HEK293 (cell line): ENCODE measurements at regions not wholly inside any gene's neighbourhood (a gene's known extent, or its start where the extent isn't known, plus 50 kb on each side); places are given as distances from the start of the nearest gene placed in this dataset.

Experiments used
- GLI4 ChIP-seq: fragments of 450-650 bp; formaldehyde crosslinking; IDR thresholded peaks from 2 replicates; pipeline ENCODE4 v1.5.1; 2016; ENCODE audit warnings: missing biosample characterization, missing genetic modification characterization
- HOXD13 ChIP-seq: sonication (generic); formaldehyde crosslinking; IDR thresholded peaks from 2 replicates; pipeline ENCODE4 v1.8.0; 2022; ENCODE audit warnings: missing genetic modification reagents, borderline replicate concordance
- KLF7 ChIP-seq: fragments of 450-650 bp; formaldehyde crosslinking; IDR thresholded peaks from 2 replicates; pipeline ENCODE4 v1.5.1; 2016; ENCODE audit warnings: missing biosample characterization, missing genetic modification characterization, borderline replicate concordance
- MZF1 ChIP-seq: fragments of 450-650 bp; formaldehyde crosslinking; IDR thresholded peaks from 2 replicates; pipeline ENCODE4 v1.5.1; 2017; ENCODE audit warnings: missing biosample characterization, missing genetic modification characterization, borderline replicate concordance
- SCRT2 ChIP-seq: fragments of 450-650 bp; formaldehyde crosslinking; IDR thresholded peaks from 2 replicates; pipeline ENCODE4 v1.5.1; 2016; ENCODE audit warnings: missing biosample characterization, missing genetic modification characterization
- WT1 ChIP-seq: fragments of 450-650 bp; formaldehyde crosslinking; IDR thresholded peaks from 2 replicates; pipeline ENCODE4 v1.5.1; 2016; ENCODE audit warnings: missing biosample characterization, missing genetic modification characterization
- ZBTB10 ChIP-seq: fragments of 450-650 bp; formaldehyde crosslinking; IDR thresholded peaks from 2 replicates; pipeline ENCODE4 v1.5.1; 2016; ENCODE audit warnings: missing biosample characterization, missing genetic modification characterization
- ZBTB44 ChIP-seq: fragments of 450-650 bp; IDR thresholded peaks from 2 replicates; pipeline ENCODE4 v1.5.1; 2018; ENCODE audit warnings: missing biosample characterization, mild to moderate bottlenecking, missing genetic modification characterization
- ZBTB8A ChIP-seq: fragments of 450-650 bp; formaldehyde crosslinking; IDR thresholded peaks from 2 replicates; pipeline ENCODE4 v1.5.1; 2016; ENCODE audit warnings: missing biosample characterization, missing genetic modification characterization
- ZNF112 ChIP-seq: fragments of 450-650 bp; formaldehyde crosslinking; IDR thresholded peaks from 2 replicates; pipeline ENCODE4 v1.5.0; 2017; ENCODE audit warnings: missing biosample characterization, missing genetic modification characterization
- ZNF155 ChIP-seq: fragments of 450-650 bp; formaldehyde crosslinking; IDR thresholded peaks from 2 replicates; pipeline ENCODE4 v1.5.1; 2016; ENCODE audit warnings: missing biosample characterization, missing genetic modification characterization
- ZNF157 ChIP-seq: fragments of 450-650 bp; formaldehyde crosslinking; IDR thresholded peaks from 2 replicates; pipeline ENCODE4 v1.5.1; 2016; ENCODE audit warnings: missing biosample characterization, missing genetic modification characterization
- ZNF266 ChIP-seq: fragments of 450-650 bp; formaldehyde crosslinking; IDR thresholded peaks from 2 replicates; pipeline ENCODE4 v1.5.1; 2016; ENCODE audit warnings: missing biosample characterization, missing genetic modification characterization, low read depth
- ZNF274 ChIP-seq, 2 experiments: fragments of 200-500 bp in 1 of 2; fragments of 450-650 bp in 1 of 2; sonication (Bioruptor generic) in 1 of 2; formaldehyde crosslinking in 1 of 2; IDR thresholded peaks; 2 replicates each; pipeline versions ENCODE4 v1.5.1 to v1.6.1; 2014 to 2016; ENCODE audit warnings: borderline replicate concordance in 1 of 2, inconsistent platforms in 1 of 2, low read length in 1 of 2, missing biosample characterization in 1 of 2, missing genetic modification characterization in 1 of 2
- ZNF350 ChIP-seq: fragments of 450-650 bp; formaldehyde crosslinking; IDR thresholded peaks from 2 replicates; pipeline ENCODE4 v1.5.0; 2017; ENCODE audit warnings: missing biosample characterization, mild to moderate bottlenecking, missing genetic modification characterization
- ZNF449 ChIP-seq: fragments of 450-650 bp; formaldehyde crosslinking; IDR thresholded peaks from 2 replicates; pipeline ENCODE4 v1.5.1; 2017; ENCODE audit warnings: missing biosample characterization, mild to moderate bottlenecking, missing genetic modification characterization, moderate library complexity
- ZNF529 ChIP-seq: fragments of 450-650 bp; formaldehyde crosslinking; IDR thresholded peaks from 2 replicates; pipeline ENCODE4 v1.5.1; 2017; ENCODE audit warnings: missing genetic modification characterization, missing biosample characterization; ENCODE audit not compliant: insufficient replicate concordance
- ZNF560 ChIP-seq: fragments of 450-650 bp; formaldehyde crosslinking; IDR thresholded peaks from 2 replicates; pipeline ENCODE4 v1.5.1; 2017; ENCODE audit warnings: missing biosample characterization, missing genetic modification characterization, borderline replicate concordance
- ZNF639 ChIP-seq: fragments of 450-650 bp; formaldehyde crosslinking; IDR thresholded peaks from 2 replicates; pipeline ENCODE4 v1.5.1; 2016; ENCODE audit warnings: missing biosample characterization, missing genetic modification characterization
- ZNF658 ChIP-seq: fragments of 450-650 bp; formaldehyde crosslinking; IDR thresholded peaks from 2 replicates; pipeline ENCODE4; 2016; ENCODE audit warnings: missing biosample characterization, missing genetic modification characterization
- ZSCAN16 ChIP-seq: fragments of 450-650 bp; formaldehyde crosslinking; IDR thresholded peaks from 2 replicates; pipeline ENCODE4 v1.5.1; 2016; ENCODE audit warnings: missing biosample characterization, missing genetic modification characterization
- ZSCAN18 ChIP-seq: fragments of 450-650 bp; formaldehyde crosslinking; IDR thresholded peaks from 2 replicates; pipeline ENCODE4 v1.5.1; 2016; ENCODE audit warnings: missing biosample characterization, missing genetic modification characterization
- ZSCAN5A ChIP-seq: fragments of 450-650 bp; formaldehyde crosslinking; IDR thresholded peaks from 2 replicates; pipeline ENCODE4 v1.5.1; 2016; ENCODE audit warnings: missing biosample characterization, missing genetic modification characterization

- TF ChIP-seq ZNF266 (tag by site-specific recombination) (no peak), HOXD13 (CRISPR knock-in tag) (peak; percentile 85; the same call in 1 of the 2 replicates), ZNF350 (no peak), ZNF274 (IDR thresholded peaks at IDR 0.05; ENCODE audit: low read length) (no peak), ZNF274 (tag by site-specific recombination; IDR thresholded peaks at IDR 0.05; ENCODE audit: borderline replicate concordance) (no peak), SCRT2 (tag by site-specific recombination) (peak; percentile 51; the same call in 1 of the 2 replicates), ZNF155 (tag by site-specific recombination) (no peak), ZBTB8A (tag by site-specific recombination) (peak; percentile 64), ZBTB10 (tag by site-specific recombination) (no peak), ZNF112 (tag by site-specific recombination) (no peak), ZBTB44 (tag by site-specific recombination) (peak; percentile 95), MZF1 (tag by site-specific recombination) (peak; percentile 25; the same call in 1 of the 2 replicates), KLF7 (tag by site-specific recombination) (peak; percentile 75; the same call in 1 of the 2 replicates), ZNF449 (tag by site-specific recombination) (peak; percentile 19; the same call in 1 of the 2 replicates), ZNF560 (no peak), ZNF157 (tag by site-specific recombination) (no peak), ZSCAN5A (tag by site-specific recombination) (no peak), WT1 (tag by site-specific recombination) (peak; percentile 98), ZSCAN16 (tag by site-specific recombination) (no peak), ZSCAN18 (tag by site-specific recombination) (no peak), GLI4 (tag by site-specific recombination) (no peak), ZNF529 (tag by site-specific recombination) (no peak), ZNF639 (tag by site-specific recombination) (peak; percentile 47; the same call in 1 of the 2 replicates), ZNF658 (tag by site-specific recombination) (no peak)
Measured at GRCh38 chr6:21749754-21750153, 156.2 kb downstream of the SOX4 start (continued).
